SIG-M5 treated with dmso at 0.1 percent for 504 hours (cell line): ENCODE measurements at regions not wholly inside any gene's neighbourhood (a gene's known extent, or its start where the extent isn't known, plus 50 kb on each side); places are given as distances from the start of the nearest gene placed in this dataset.

Experiments
- DNase-seq: peaks from one replicate; lab custom pipeline; 2025; ENCODE audit not compliant: unreplicated experiment; lab: John Stamatoyannopoulos, UW

- DNase-seq: no peak
These were observed 243.3 kb downstream of the IL20RB start for GRCh38 chr3:137201066-137201465.

- DNase-seq: no peak
These were observed 245.2 kb downstream of the IL20RB start for GRCh38 chr3:137202941-137203340.

GRCh38 chr3:137204409-137204808 is 246.6 kb downstream of the IL20RB start:
- DNase-seq: no peak

GRCh38 chr3:137205394-137206045 is 247.7 kb downstream of the IL20RB start:
- DNase-seq: no peak

- DNase-seq: no peak
These were observed 249.8 kb downstream of the IL20RB start for GRCh38 chr3:137207616-137208015.

GRCh38 chr3:137217733-137218132 is 259.9 kb downstream of the IL20RB start:
- no peak for DNase-seq

GRCh38 chr3:137219801-137220445 is 262.1 kb downstream of the IL20RB start:
- no peak for DNase-seq

GRCh38 chr3:137222736-137223225 is 265.0 kb downstream of the IL20RB start:
- no peak for DNase-seq

- DNase-seq: no peak
These were observed 266.7 kb downstream of the IL20RB start for GRCh38 chr3:137224464-137224863.

GRCh38 chr3:137242836-137243400 is 285.1 kb downstream of the IL20RB start:
- no peak for DNase-seq

- no peak for DNase-seq
These were observed 288.7 kb downstream of the IL20RB start for GRCh38 chr3:137246491-137246890.

GRCh38 chr3:137249311-137249940 is 291.6 kb downstream of the IL20RB start:
- DNase-seq: no peak

GRCh38 chr3:137259089-137259488 is 301.3 kb downstream of the IL20RB start:
- no peak for DNase-seq

- DNase-seq: no peak
These were observed 301.9 kb downstream of the IL20RB start for GRCh38 chr3:137259701-137260100.

- DNase-seq: no peak
These were observed 306.5 kb downstream of the IL20RB start for GRCh38 chr3:137264071-137264820.

- no peak for DNase-seq
These were observed 307.1 kb downstream of the IL20RB start for GRCh38 chr3:137264843-137265330.

GRCh38 chr3:137282871-137283270 is 325.1 kb downstream of the IL20RB start:
- no peak for DNase-seq

GRCh38 chr3:137285924-137286323 is 328.1 kb downstream of the IL20RB start:
- no peak for DNase-seq

GRCh38 chr3:137293086-137293485 is 335.3 kb downstream of the IL20RB start:
- no peak for DNase-seq

- DNase-seq: no peak
These were observed 336.4 kb downstream of the IL20RB start for GRCh38 chr3:137294139-137294538.

GRCh38 chr3:137294839-137295238 is 337.1 kb downstream of the IL20RB start:
- DNase-seq: no peak
